ENCODE measurements at regions not wholly inside any gene's neighbourhood (a gene's known extent, or its start where the extent isn't known, plus 50 kb on each side); places are given as distances from the start of the nearest gene placed in this dataset.

GRCh38 chr1:5570931-5571330 is 421.3 kb downstream of the NPHP4 start:
- Histone ChIP-seq H3K36me3 (replicated peaks in 1 of 2; ENCODE audit: control insufficient read depth in 1 of 2, insufficient read depth in 2 of 2, low read length in 2 of 2) (no peaks in the 10 kb centered on the region), H3K9ac (ENCODE audit: insufficient read depth, low read length, poor library complexity, severe bottlenecking) (no peak overlapping the region), H3K79me2 (ENCODE audit: insufficient read depth, low read length) (no peaks in the 10 kb centered on the region), H3K4me2 (replicated peaks; ENCODE audit: extremely low read depth, low read length, poor library complexity, severe bottlenecking) (no peak overlapping the region), H3K27ac (ENCODE audit: low read depth in 1 of 2, low read length in 2 of 2) (no peak overlapping the region), H3K27me3 (ENCODE audit: control insufficient read depth in 2 of 2, insufficient read depth in 2 of 2, low read length in 2 of 2) (no peaks in the 10 kb centered on the region), H3K4me3 (replicated peaks in 1 of 3; ENCODE audit: low read depth in 2 of 3, low read length in 3 of 3) (no peak overlapping the region), H3K4me1 (ENCODE audit: control insufficient read depth in 1 of 2, insufficient read depth in 2 of 2, low read length in 2 of 2) (no peaks in the 10 kb centered on the region), H3K9me3 (replicated peaks in 1 of 2; ENCODE audit: control insufficient read depth in 1 of 2, insufficient read depth in 1 of 2, low read length in 2 of 2) (peaks cover 11 to 15% of the 10 kb centered on the region in 2 donors), H4K20me1 (ENCODE audit: insufficient read depth, low read length) (no peaks in the 10 kb centered on the region), H2AFZ (ENCODE audit: insufficient read depth, low read depth, low read length, poor library complexity, severe bottlenecking) (no peak overlapping the region)
- no peak for DNase-seq
- Mint-ChIP-seq H3K36me3 (no peaks in the 10 kb centered on the region), H3K4me3 (no peak overlapping the region), H3K27ac (no peak overlapping the region), H3K27me3 (ENCODE audit: low read depth in 3 of 3) (peaks cover 0 to 4% (median 3%) of the 10 kb centered on the region in 3 donors), H3K4me1 (no peaks in the 10 kb centered on the region), H3K9me3 (peaks cover 4 to 15% (median 10%) of the 10 kb centered on the region in 7 donors)
- TF ChIP-seq, protein P1, sequence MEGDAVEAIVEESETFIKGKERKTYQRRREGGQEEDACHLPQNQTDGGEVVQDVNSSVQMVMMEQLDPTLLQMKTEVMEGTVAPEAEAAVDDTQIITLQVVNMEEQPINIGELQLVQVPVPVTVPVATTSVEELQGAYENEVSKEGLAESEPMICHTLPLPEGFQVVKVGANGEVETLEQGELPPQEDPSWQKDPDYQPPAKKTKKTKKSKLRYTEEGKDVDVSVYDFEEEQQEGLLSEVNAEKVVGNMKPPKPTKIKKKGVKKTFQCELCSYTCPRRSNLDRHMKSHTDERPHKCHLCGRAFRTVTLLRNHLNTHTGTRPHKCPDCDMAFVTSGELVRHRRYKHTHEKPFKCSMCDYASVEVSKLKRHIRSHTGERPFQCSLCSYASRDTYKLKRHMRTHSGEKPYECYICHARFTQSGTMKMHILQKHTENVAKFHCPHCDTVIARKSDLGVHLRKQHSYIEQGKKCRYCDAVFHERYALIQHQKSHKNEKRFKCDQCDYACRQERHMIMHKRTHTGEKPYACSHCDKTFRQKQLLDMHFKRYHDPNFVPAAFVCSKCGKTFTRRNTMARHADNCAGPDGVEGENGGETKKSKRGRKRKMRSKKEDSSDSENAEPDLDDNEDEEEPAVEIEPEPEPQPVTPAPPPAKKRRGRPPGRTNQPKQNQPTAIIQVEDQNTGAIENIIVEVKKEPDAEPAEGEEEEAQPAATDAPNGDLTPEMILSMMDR (IDR thresholded peaks at IDR 0.05) = no peak
- WGBS (ENCODE audit: insufficient coverage) = 49% methylated on average over 2 of the region's 2 CpGs
- intact Hi-C loops (cut with micrococcal nuclease) = no loop called here

DNA sequence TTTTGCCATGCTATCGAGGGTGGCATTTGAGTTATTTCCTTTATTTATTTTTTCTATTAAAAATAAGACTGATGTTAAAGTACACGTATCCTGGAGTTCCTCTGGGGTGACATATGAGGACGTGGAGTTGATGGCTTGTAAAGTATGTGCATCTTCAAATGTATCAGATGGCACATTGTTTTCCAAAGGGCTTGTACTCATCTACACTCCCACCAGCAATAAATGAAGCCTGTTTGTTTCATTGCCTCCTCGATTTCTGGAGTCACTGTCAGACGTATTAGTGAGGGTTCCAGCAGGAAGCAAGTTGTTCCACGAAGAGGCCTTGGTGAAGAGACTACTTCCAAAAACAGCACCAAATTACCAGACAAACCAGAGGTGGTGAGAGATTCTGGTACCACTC is 423.9 kb downstream of the NPHP4 start:
- TF ChIP-seq, protein P1 (IDR thresholded peaks at IDR 0.05) = no peak
- Histone ChIP-seq H3K4me2 (replicated peaks; ENCODE audit: extremely low read depth, low read length, poor library complexity, severe bottlenecking) (no peak overlapping the region), H4K20me1 (ENCODE audit: insufficient read depth, low read length) (no peaks in the 10 kb centered on the region), H2AFZ (ENCODE audit: insufficient read depth, low read depth, low read length, poor library complexity, severe bottlenecking) (no peak overlapping the region), H3K79me2 (ENCODE audit: insufficient read depth, low read length) (no peaks in the 10 kb centered on the region), H3K9ac (ENCODE audit: insufficient read depth, low read length, poor library complexity, severe bottlenecking) (no peak overlapping the region), H3K4me3 (replicated peaks in 1 of 3; ENCODE audit: low read depth in 2 of 3, low read length in 3 of 3) (no peak overlapping the region), H3K27ac (ENCODE audit: low read depth in 1 of 2, low read length in 2 of 2) (no peak overlapping the region), H3K4me1 (ENCODE audit: control insufficient read depth in 1 of 2, insufficient read depth in 2 of 2, low read length in 2 of 2) (no peaks in the 10 kb centered on the region), H3K36me3 (replicated peaks in 1 of 2; ENCODE audit: control insufficient read depth in 1 of 2, insufficient read depth in 2 of 2, low read length in 2 of 2) (no peaks in the 10 kb centered on the region), H3K27me3 (ENCODE audit: control insufficient read depth in 2 of 2, insufficient read depth in 2 of 2, low read length in 2 of 2) (no peaks in the 10 kb centered on the region), H3K9me3 (replicated peaks in 1 of 2; ENCODE audit: control insufficient read depth in 1 of 2, insufficient read depth in 1 of 2, low read length in 2 of 2) (peaks cover 11 to 15% of the 10 kb centered on the region in 2 donors)
- Mint-ChIP-seq H3K27ac (no peak overlapping the region), H3K4me3 (no peak overlapping the region), H3K27me3 (ENCODE audit: low read depth in 3 of 3) (peaks cover 0 to 3% (median 1%) of the 10 kb centered on the region in 3 donors), H3K36me3 (no peaks in the 10 kb centered on the region), H3K4me1 (no peaks in the 10 kb centered on the region), H3K9me3 (peaks cover 4 to 15% (median 10%) of the 10 kb centered on the region in 7 donors)
- no peak for DNase-seq
- intact Hi-C loops (cut with micrococcal nuclease) = no loop called here
- no CpG with 5 or more reads among the region's 6 CpGs for WGBS (ENCODE audit: insufficient coverage)
